ENCODE measurements at regions not wholly inside any gene's neighbourhood (a gene's known extent, or its start where the extent isn't known, plus 50 kb on each side); places are given as distances from the start of the nearest gene placed in this dataset.

GRCh38 chr20:7248281-7249201 is 481.1 kb downstream of the BMP2 start:
- no peaks in the 10 kb centered on the region for H3K79me2 ChIP-seq (ENCODE audit: low read length)
- H3K9ac ChIP-seq (ENCODE audit: low read length): no peak overlapping the region
- no peak for DNase-seq
- no peaks in the 10 kb centered on the region for H3K9me2 ChIP-seq (replicated peaks; ENCODE audit: insufficient read depth, low read length)
- H3F3A ChIP-seq (ENCODE audit: insufficient read depth, low read length): no peaks in the 10 kb centered on the region
- H3K9me3 ChIP-seq (replicated peaks; ENCODE audit: insufficient read depth, low read length): no peaks in the 10 kb centered on the region
- no peak overlapping the region for H3K27ac ChIP-seq (ENCODE audit: low read length)
- no peak overlapping the region for H2AFZ ChIP-seq (ENCODE audit: low read length)
- H3K36me3 ChIP-seq (replicated peaks; ENCODE audit: insufficient read depth, low read length): no peaks in the 10 kb centered on the region
- H4K20me1 ChIP-seq (ENCODE audit: insufficient read depth, low read length): no peaks in the 10 kb centered on the region
- TF ChIP-seq CTCF (IDR thresholded peaks at IDR 0.05; ENCODE audit: low read length): no peak
- TF ChIP-seq EZH2phosphoT487 (IDR thresholded peaks at IDR 0.05; ENCODE audit: low read length): no peak
- no peak for TF ChIP-seq EZH2 (optimal IDR thresholded peaks at IDR 0.05; ENCODE audit: low read depth, low read length)
- H3K27me3 ChIP-seq (replicated peaks; ENCODE audit: insufficient read depth, low read length): no peaks in the 10 kb centered on the region
- no peak overlapping the region for H3K4me3 ChIP-seq (ENCODE audit: low read length)
- H3K4me1 ChIP-seq (ENCODE audit: low read length): no peaks in the 10 kb centered on the region
- no peak overlapping the region for H3K4me2 ChIP-seq (ENCODE audit: low read depth, low read length)

- H3K79me2 ChIP-seq (ENCODE audit: low read length): no peaks in the 10 kb centered on the region
- H4K20me1 ChIP-seq (ENCODE audit: insufficient read depth, low read length): no peaks in the 10 kb centered on the region
- no peak for DNase-seq
- no peak overlapping the region for H3K4me3 ChIP-seq (ENCODE audit: low read length)
- no peaks in the 10 kb centered on the region for H3F3A ChIP-seq (ENCODE audit: insufficient read depth, low read length)
- no peaks in the 10 kb centered on the region for H3K4me1 ChIP-seq (ENCODE audit: low read length)
- no peak overlapping the region for H3K4me2 ChIP-seq (ENCODE audit: low read depth, low read length)
- TF ChIP-seq CTCF (IDR thresholded peaks at IDR 0.05; ENCODE audit: low read length) (no peak), EZH2 (optimal IDR thresholded peaks at IDR 0.05; ENCODE audit: low read depth, low read length) (no peak), EZH2phosphoT487 (IDR thresholded peaks at IDR 0.05; ENCODE audit: low read length) (no peak)
- H3K27ac ChIP-seq (ENCODE audit: low read length): no peak overlapping the region
- H3K27me3 ChIP-seq (replicated peaks; ENCODE audit: insufficient read depth, low read length): no peaks in the 10 kb centered on the region
- no peak overlapping the region for H2AFZ ChIP-seq (ENCODE audit: low read length)
- H3K9me2 ChIP-seq (replicated peaks; ENCODE audit: insufficient read depth, low read length): no peaks in the 10 kb centered on the region
- H3K9me3 ChIP-seq (replicated peaks; ENCODE audit: insufficient read depth, low read length): no peaks in the 10 kb centered on the region
- no peaks in the 10 kb centered on the region for H3K36me3 ChIP-seq (replicated peaks; ENCODE audit: insufficient read depth, low read length)
- no peak overlapping the region for H3K9ac ChIP-seq (ENCODE audit: low read length)
Observed at GRCh38 chr20:7250337-7250736, 482.9 kb downstream of the BMP2 start.

GRCh38 chr20:7257099-7257498 is 489.6 kb downstream of the BMP2 start:
- Histone ChIP-seq H3F3A (ENCODE audit: insufficient read depth, low read length) (no peaks in the 10 kb centered on the region), H2AFZ (ENCODE audit: low read length) (no peak overlapping the region), H3K4me3 (ENCODE audit: low read length) (no peak overlapping the region), H3K9ac (ENCODE audit: low read length) (no peak overlapping the region), H3K27me3 (replicated peaks; ENCODE audit: insufficient read depth, low read length) (no peaks in the 10 kb centered on the region), H3K4me1 (ENCODE audit: low read length) (no peaks in the 10 kb centered on the region), H3K4me2 (ENCODE audit: low read depth, low read length) (no peak overlapping the region), H3K9me3 (replicated peaks; ENCODE audit: insufficient read depth, low read length) (no peaks in the 10 kb centered on the region), H3K79me2 (ENCODE audit: low read length) (no peaks in the 10 kb centered on the region), H3K36me3 (replicated peaks; ENCODE audit: insufficient read depth, low read length) (no peaks in the 10 kb centered on the region), H4K20me1 (ENCODE audit: insufficient read depth, low read length) (no peaks in the 10 kb centered on the region), H3K9me2 (replicated peaks; ENCODE audit: insufficient read depth, low read length) (no peaks in the 10 kb centered on the region), H3K27ac (ENCODE audit: low read length) (no peak overlapping the region)
- no peak for DNase-seq
- TF ChIP-seq CTCF (IDR thresholded peaks at IDR 0.05; ENCODE audit: low read length) (no peak), EZH2 (optimal IDR thresholded peaks at IDR 0.05; ENCODE audit: low read depth, low read length) (no peak), EZH2phosphoT487 (IDR thresholded peaks at IDR 0.05; ENCODE audit: low read length) (no peak)
